HL-60 (cell line): ENCODE measurements at regions not wholly inside any gene's neighbourhood (a gene's known extent, or its start where the extent isn't known, plus 50 kb on each side); places are given as distances from the start of the nearest gene placed in this dataset.

Source experiments
- DNase-seq, 2 experiments: peaks; one replicate each; pipeline ENCODE4 v3.0.0-alpha.2; 2010 to 2020; ENCODE audit warnings: low read depth in 1 of 2, low spot score in 1 of 2
- H3K27ac ChIP-seq: fragments of 250-450 bp; sonication (Bioruptor Pico); replicated peaks from 2 replicates; pipeline ENCODE4 v1.5.1; 2020; ENCODE audit warnings: mild to moderate bottlenecking, moderate library complexity
- H3K27me3 ChIP-seq: fragments of 250-450 bp; sonication (Bioruptor Pico); 2 replicates; pipeline ENCODE4 v1.5.1; 2021; ENCODE audit warnings: mild to moderate bottlenecking, moderate library complexity; ENCODE audit not compliant: insufficient read depth, poor library complexity, severe bottlenecking
- H3K4me3 ChIP-seq: replicated peaks from 2 replicates; pipeline ENCODE4 v1.5.1; 2011; ENCODE audit warnings: mild to moderate bottlenecking, control low read depth, low read length; ENCODE audit not compliant: insufficient read depth
- CTCF ChIP-seq: IDR thresholded peaks from one replicate; pipeline ENCODE4 v1.5.1; 2011; ENCODE audit warnings: low read length, control low read depth, inconsistent platforms; ENCODE audit not compliant: insufficient read depth
- GABPA ChIP-seq: IDR thresholded peaks from 2 replicates; pipeline ENCODE4 v1.6.1; 2012; ENCODE audit warnings: low read depth
- POLR2AphosphoS5 ChIP-seq: IDR thresholded peaks from 2 replicates; pipeline ENCODE4 v1.6.1; 2012; ENCODE audit warnings: low read depth
- REST ChIP-seq: IDR thresholded peaks from 2 replicates; pipeline ENCODE4 v1.6.1; 2012; ENCODE audit warnings: low read depth; ENCODE audit not compliant: insufficient replicate concordance
- SPI1 ChIP-seq: IDR thresholded peaks from 2 replicates; pipeline ENCODE4 v1.6.1; 2012; ENCODE audit warnings: low read depth, mild to moderate bottlenecking, borderline replicate concordance

GRCh38 chr3:112735926-112736325 is 95.0 kb upstream of the CCDC80 start:
- TF ChIP-seq POLR2AphosphoS5 (no peak), REST (no peak), CTCF (no peak), GABPA (no peak), SPI1 (no peak)
- Histone ChIP-seq H3K27me3 (no peaks in the 10 kb centered on the region), H3K27ac (no peak overlapping the region), H3K4me3 (no peak overlapping the region)
- DNase-seq, result no peak

GRCh38 chr3:112734736-112735350 is 93.9 kb upstream of the CCDC80 start:
- Histone ChIP-seq H3K4me3 (no peak overlapping the region), H3K27me3 (no peaks in the 10 kb centered on the region), H3K27ac (no peak overlapping the region)
- no peak for TF ChIP-seq POLR2AphosphoS5
- TF ChIP-seq CTCF, result peak; percentile 66
- no peak for TF ChIP-seq GABPA
- TF ChIP-seq SPI1, result peak; percentile 64; the same call in 1 of the 2 replicates
- TF ChIP-seq REST, result no peak
- DNase-seq, result peak; percentile 57 to 75

- H3K27me3 ChIP-seq, result no peaks in the 10 kb centered on the region
- no peak overlapping the region for H3K27ac ChIP-seq
- TF ChIP-seq POLR2AphosphoS5, result no peak
- no peak for TF ChIP-seq SPI1
- no peak for TF ChIP-seq CTCF
- no peak for TF ChIP-seq REST
- no peak for TF ChIP-seq GABPA
- no peak overlapping the region for H3K4me3 ChIP-seq
- no peak for DNase-seq
Measured at GRCh38 chr3:112734171-112734570, 93.2 kb upstream of the CCDC80 start.
